Jurkat, Clone E6-1 (cell line): ENCODE measurements at regions not wholly inside any gene's neighbourhood (a gene's known extent, or its start where the extent isn't known, plus 50 kb on each side); places are given as distances from the start of the nearest gene placed in this dataset.

Experiments used
- DNase-seq: peaks from one replicate; pipeline ENCODE4 v3.0.0-alpha.2; 2011; ENCODE audit warnings: low read depth, low spot score
- H3K4me3 ChIP-seq: 2 replicates; pipeline ENCODE4 v1.5.1; 2011; ENCODE audit warnings: mild to moderate bottlenecking, low read length, control low read depth, moderate library complexity

DNA sequence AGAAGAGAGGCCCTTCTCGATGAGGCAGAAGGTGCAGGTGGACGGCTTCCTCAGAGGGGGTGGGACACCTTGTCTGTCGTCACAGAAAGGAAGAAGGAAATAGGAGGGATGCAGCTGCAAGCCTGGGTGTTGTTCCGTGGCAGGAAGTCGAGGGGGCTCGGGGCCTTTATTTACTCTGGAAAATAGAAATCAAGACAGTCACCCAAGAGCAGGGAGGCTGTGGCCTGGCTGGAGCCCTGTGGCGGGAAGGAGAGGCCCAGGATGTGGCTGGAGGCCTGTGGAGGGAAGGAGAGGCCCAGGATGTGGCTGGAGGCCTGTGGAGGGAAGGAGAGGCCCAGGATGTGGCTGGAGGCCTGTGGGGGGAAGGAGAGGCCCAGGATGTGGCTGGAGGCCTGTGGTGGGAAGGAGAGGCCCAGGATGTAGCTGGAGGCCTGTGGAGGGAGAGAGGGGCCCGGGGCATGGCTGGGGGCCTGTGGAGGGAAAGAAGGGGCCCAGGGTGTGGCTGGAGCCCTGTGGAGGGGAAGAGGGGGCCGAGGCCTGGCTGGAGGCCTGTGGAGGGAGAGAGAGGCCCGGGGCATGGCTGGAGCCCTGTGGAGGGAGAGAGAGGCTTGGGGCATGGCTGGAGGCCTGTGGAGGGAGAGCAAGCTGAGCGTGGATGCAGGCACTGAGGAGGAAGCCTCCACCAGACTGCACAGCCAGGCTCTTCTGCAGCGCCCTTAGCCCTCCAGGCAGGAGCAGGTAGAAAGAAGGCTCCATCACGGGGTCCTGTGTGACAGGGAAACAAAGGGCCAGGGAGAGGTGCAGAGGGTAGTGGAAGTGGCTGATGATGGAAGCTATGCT, 97.3 kb upstream of the SFMBT2 start:
- H3K4me3 ChIP-seq: no peak overlapping the region
- DNase-seq: peak; percentile 81

DNA sequence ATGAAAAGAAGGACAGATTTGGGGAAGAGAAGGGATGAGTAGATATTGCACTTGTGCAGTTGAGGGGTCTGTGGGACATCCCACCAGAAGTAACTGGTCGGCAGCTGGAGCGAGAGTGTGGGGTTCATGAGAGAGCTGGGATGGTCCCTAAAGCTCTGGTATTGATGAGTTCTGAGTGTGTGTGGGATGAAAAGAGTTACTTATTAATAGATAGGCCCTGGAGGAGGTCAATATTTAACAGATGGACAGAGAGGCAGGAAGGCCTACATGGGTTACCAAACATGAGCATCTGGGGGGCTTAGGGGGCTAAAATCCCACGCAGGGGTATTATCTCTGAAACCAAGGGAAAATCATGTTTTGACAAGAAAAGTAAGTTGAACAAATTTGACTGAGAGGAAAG, 95.7 kb upstream of the SFMBT2 start:
- H3K4me3 ChIP-seq: no peak overlapping the region
- DNase-seq: no peak

DNA sequence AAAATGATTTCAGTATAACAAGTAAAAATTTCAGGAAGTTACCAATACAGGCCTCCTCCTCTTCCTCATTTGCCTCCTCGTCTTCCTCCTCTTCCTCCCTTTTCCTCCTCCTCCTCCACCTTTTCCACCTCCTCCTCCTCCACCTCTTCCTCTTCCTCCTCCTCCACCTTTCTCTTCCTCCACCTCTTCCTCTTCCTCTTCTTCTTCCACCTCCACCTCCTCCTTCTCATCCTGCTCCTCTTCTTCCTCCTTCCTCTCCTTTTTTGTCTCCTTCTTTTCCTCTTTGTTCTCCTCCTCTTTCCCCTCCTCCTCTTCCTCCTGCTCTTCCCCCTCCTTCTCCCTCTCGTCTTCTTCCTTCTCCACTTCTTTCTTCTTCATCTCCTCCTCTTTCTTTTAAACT, 94.4 kb upstream of the SFMBT2 start:
- H3K4me3 ChIP-seq: no peak overlapping the region
- no peak for DNase-seq

DNA sequence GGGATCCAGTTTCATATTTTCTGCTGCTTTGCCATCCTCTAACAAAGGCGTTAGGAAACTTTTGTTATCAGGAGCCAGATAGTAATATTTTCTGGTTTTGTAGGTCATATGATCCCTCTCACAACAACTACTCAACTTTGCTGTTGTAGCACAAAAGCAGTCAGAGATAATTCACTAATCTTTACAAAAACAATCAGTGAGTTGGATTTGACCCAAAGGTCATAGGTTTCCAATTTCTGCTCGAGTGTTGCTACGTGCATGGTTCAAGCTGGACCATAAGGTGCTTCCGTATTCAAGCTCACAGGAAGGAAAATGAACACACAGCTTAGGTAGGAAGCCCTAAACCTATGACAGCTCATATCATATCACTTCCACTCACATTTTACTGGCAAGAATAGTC, 92.4 kb upstream of the SFMBT2 start:
- no peak for DNase-seq
- H3K4me3 ChIP-seq: no peak overlapping the region

DNA sequence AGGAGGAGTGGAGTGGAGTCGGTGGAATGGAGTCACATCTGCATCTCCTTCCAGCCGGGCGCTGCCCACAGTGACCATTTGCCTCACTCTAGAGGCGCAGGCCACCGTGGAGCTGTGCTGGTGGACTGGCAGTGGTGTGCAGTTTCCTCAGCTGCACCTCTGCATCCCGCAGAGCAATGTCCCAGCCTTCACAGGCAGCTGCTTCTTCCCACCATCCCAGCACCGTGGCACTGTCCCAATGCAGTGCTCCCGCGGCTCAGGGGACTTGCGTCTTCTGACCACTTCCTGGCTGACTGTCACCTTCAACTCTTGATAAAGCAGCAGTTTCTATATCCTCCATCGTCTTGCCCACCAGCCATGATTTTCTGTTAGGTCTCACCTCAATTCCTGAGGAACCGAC, 90.3 kb upstream of the SFMBT2 start:
- peak; percentile 40 for DNase-seq
- H3K4me3 ChIP-seq: no peak overlapping the region

DNA sequence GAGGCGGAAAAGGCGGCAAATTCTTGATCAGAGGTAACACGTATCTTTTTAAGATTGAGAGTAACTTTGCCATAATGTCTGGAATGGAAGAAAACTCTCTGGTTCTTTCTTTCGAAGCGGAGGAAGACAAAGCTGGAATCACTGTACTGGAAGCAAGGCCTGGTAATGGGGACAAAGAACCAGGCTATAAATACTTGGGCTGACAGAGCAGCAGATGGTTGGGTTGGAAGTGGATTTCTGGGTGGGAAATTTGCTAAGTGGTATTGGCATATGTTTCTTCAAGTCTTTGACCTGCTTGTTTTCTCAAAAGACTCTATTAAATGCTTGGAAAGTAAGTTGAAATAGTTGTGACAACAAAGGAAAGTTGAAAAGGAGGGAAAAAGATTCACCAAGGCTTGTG, 87.3 kb upstream of the SFMBT2 start:
- no peak for DNase-seq
- H3K4me3 ChIP-seq: no peak overlapping the region

DNA sequence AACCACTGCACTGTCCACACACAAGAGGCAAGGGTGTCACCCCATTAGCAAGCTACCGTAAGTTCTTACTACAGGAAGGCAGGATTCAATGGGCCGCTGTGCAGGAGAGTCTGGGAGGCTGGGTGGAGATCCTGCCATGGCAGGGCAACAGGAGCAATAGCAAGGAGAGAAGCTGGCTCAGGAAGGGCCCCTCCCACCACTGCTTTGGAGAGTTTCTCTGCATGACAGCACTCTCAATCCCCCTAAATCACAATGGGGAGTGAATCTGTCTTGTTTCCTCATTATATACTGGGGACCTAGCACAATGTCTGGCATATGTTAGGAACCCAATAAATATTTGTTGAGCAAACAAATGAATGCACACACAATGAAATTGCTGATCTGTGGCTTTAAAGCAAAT, 83.2 kb upstream of the SFMBT2 start:
- H3K4me3 ChIP-seq: no peak overlapping the region
- DNase-seq: no peak

DNA sequence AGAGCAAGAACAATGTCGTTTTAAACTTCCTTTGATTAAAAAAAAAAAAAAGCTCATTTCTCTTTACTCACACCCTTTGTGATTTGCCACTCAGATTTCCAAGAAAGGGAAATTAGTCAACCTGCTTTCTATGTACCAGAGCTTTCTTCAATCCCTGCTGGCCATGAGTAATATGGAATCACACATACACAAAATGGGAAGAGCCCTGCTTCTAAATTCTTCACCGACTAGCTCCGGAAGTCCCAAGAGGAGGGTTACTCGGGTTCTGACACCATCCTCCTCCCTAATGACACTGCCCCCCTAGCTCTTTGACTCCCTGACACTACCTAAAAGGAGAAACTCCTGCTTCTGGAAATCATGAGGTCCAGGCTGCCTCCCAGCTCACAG, 81.8 kb upstream of the SFMBT2 start:
- no peak for DNase-seq
- no peak overlapping the region for H3K4me3 ChIP-seq

DNA sequence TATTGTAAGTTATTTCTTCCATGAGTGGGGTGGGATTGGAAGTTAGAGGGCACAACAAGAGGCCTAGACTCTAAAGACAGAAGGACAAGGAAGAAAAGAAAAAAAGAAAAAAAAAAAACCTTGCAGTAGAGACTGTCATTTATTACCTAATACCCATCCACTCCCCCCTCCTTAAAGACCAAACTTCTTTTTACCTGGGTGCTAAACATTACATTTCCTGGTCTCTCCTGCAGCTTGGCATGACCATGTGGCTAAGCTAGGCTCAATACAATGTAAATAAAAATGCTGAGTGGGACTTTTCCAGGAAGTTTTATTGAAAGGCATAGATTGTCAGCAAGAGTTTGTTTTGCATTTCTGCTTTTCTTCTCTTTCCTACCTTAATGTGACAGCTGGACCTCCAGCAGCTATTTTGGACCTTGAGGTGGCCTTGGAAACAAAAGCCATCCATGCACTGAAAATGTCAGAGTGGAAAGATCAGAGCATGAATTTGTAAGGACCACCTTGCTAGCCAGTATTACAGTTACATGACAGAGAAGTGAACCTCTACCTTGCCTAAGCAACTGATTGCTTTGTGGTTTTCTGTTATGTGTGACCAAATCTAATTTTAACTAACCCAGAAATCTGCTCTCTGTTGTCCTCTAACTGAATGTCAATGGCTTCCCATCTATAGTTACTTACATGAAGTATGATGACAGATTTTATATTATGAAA, 81.3 kb upstream of the SFMBT2 start:
- no peak overlapping the region for H3K4me3 ChIP-seq
- DNase-seq: peak; percentile 22

DNA sequence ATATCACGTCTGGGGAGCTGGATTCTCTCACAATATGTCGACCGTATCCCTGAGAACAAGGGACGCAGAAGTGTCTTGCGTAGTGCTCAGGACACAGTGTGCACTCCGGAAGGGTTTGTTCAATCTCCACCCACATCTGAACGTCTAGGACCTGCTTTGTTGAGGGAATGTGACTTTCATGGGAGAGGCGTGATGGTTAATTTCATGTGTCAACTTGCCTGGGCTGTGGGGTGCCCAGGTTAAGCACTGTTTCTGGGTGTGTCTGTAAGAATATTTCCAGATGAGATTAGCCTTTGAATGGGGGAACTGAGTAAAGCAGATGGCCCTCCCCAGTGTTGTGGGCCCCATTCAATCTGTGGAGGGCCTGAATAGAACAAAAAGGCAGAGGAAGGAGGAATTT, 80.4 kb upstream of the SFMBT2 start:
- DNase-seq: no peak
- no peak overlapping the region for H3K4me3 ChIP-seq

DNA sequence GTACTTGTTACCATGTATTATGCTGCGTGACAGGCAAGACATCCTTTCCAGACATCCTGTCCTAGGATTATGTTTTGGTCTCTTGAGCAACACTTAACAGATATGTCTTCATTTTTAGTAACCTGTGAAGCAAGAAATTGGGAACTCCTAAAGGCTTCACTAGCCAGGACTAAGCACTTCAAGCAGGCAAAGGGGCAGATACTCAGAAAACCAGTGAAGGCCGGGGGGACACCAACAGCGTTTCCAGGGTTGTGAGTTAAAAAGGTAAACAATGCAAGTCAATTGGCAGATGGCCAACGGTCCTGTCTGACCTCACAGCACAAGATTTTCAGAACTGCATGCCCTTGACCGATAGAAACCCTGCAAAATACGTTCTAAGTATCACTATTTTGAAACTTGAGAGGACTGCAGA, 77.6 kb upstream of the SFMBT2 start:
- no peak overlapping the region for H3K4me3 ChIP-seq
- DNase-seq: no peak

DNA sequence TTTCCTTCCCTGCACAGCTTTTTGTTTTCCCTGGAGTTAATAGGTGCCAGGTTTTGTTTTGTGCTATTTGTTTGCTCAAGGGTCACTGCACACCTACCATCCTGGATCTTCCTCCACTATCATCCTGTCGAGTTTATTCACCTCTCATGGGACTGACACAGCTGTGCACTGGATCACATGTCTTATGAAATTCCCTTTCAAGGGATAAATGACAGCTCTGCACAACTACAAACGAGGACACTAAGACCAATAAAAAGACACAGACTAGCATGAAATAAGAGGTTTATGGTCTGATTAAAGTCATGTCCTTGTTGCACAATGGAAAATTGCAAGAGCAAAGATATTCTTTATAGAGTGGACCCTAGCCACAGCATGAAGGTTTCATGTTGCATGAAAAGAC, 76.7 kb upstream of the SFMBT2 start:
- no peak overlapping the region for H3K4me3 ChIP-seq
- DNase-seq: no peak

DNA sequence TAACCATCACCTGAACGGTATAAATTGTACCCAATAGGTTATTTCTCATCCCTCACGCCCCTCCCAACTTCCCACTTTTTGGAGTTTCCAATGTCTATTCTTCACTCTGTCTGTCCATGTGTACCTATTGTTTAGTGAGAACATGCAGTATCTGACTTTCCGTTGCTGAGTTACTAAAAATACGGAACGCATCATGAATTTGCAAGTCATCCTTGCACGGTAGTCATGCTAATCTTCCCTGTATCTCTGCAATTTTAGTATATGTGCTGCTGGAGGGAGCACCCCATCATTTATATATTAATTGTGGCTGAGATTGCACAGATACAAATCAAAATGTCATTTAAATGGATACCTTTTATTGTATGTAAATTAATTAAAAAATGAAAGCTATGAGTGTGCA, 75.7 kb upstream of the SFMBT2 start:
- no peak overlapping the region for H3K4me3 ChIP-seq
- DNase-seq: no peak

DNA sequence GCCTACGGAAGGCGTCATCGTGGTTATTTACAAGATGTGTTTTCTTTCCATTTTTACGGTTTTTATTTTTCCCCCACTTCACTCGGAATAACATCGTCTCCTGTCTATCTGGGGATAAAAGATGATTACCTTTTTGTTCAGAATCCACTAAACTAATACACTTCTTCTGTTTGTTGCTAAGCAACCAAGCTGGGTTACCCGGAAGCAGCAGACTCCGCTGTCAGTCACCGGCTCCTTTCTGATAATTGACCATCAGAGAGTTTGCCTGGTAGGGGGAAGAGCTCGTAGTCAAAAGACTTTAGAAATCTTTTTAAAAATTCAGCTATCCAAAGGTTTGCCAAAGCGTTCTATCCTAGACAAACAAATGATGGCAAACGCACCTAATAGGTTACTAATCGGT, 75.0 kb upstream of the SFMBT2 start:
- no peak for DNase-seq
- no peak overlapping the region for H3K4me3 ChIP-seq

DNA sequence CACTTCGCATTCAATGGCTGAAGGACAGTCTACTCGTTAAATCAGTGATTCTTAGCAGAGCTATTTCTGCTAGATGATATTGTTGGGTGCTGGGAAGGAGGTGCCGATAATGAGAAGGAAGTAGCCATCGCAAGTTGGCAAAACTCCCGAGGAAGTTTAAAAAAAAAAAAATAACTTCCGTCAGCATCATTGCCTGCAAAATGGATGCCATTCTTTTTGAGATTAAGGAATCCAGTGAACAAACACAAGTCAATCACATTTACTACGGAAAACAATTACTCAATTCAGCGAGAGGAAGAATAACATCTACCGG, 74.4 kb upstream of the SFMBT2 start:
- no peak for DNase-seq
- H3K4me3 ChIP-seq: no peak overlapping the region

DNA sequence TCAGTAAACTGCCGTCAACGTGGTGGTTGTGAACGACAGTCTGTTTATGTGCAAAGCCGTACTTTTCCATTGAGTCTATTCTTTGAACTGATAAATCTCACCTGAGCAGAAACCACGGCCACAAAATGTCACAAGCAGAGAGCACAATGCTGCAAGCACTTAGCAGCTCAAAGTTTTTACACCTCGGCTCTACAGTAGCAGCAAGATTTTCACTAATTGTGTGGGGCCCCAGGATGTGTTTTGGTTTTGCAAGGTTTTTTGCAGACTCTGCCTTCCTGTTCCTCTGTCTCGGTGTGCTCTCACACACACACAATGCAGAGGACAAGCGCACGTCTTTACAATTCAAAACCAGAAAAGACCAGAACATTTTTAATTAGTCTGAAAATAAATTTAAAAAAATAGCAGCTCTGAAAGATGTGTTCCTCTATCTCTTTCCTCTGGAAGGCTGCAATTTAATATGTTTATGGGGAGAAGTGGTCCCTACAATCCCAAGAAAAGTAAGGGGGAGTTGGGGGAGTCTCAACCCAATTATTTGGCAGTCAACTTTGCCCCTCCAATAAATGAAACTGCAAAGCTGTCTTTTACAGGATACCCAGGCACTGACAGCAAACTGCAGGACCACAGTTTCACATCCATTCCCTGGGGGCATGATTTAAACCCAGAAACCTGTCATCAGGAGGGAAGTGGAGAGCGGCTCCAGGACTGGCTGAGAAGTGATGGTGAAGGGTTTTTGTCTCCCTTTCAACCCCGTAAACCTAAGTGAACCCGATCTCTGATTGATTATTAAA, 73.8 kb upstream of the SFMBT2 start:
- peak; percentile 84 for DNase-seq
- peak overlapping the region; percentile 21 for H3K4me3 ChIP-seq

DNA sequence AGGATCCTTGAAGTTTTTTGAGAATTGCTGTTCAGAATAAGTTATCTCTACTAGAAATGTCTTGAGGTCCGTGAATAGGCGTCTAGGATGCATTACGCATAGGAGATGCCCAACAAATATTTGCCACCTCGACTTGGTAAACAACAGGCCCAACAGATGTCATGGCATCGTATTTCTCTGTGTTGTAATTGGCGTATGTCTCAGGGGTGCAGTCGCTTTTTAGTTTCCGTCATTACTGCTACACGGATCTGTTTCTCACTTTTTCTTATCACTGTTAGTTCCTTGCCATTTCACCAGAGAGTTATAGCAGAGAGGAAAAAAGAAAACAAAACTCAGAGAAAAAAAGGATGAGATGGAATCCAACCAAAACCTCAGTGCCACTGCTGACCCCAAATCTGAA, 73.0 kb upstream of the SFMBT2 start:
- no peak overlapping the region for H3K4me3 ChIP-seq
- DNase-seq: no peak

DNA sequence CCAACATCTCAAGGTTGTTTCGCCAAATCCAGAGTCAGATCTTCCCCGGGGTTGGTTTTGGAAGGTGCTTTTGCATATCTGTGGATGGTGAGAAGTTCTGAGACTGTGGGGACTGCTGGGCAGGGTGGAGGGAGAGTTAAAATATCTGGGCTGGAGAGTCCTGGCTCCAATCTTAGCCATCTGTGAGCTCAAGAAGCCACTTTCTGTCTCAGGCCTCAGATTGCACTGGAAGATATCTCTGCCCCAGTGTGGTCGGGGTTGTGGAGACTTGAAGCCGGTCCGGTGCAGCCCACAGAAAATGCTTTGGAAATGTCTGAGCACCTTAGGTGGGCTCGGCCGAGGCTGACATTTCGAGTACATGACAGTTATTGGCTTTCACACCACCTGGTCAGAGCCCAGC, 72.2 kb upstream of the SFMBT2 start:
- no peak overlapping the region for H3K4me3 ChIP-seq
- DNase-seq: no peak

DNA sequence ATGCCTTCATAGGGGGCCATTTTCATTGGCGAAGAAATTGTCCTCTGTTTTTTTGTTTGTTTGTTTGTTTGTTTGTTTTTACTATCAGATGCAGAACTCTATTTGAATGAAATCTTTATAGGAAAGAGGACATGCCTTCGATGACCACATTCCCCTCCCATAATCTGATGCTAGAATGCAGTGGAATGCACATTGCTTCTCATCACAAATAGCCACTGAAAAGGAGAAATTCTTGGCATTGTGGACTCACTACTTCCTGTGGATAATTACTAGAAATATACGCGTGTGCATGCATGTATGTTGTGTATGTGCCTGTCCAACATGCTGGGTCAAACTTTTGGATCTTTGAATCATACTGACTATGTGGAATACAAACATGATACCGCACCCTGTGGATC, 70.5 kb upstream of the SFMBT2 start:
- DNase-seq: no peak
- H3K4me3 ChIP-seq: no peak overlapping the region

DNA sequence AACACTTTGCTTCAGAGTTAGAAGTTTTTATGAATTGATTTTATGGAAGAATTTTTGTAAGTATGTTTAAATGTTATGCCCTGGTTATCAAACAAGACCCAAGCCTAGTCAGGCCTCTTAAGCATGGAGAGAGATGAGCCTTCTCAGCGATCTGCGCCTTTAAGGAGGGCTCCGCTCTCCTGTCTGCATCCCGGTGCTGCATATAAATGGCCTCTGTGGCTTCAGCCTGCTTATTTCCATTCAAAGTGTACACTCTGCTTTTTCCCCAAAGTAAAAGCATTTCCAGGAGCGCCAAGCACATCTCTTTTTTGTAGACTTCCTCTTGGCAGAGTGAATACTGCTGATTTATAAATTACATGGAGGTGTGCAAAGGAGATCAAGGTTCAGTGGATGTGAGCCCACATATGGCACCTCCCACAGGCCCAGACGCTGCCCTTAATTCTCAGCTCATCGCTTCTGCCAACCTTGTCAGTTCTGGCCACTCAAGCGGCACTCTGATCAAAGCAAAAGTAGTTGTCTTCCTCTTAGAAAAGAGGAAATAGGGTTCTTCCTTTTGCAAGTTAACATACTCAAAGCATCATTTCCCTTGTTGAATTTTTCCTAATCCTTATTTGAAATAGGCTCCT, 70.0 kb upstream of the SFMBT2 start:
- no peak for DNase-seq

More for the DNA sequence above, 70.0 kb upstream of the SFMBT2 start:
- H3K4me3 ChIP-seq: no peak overlapping the region
